ENCODE measurements at regions not wholly inside any gene's neighbourhood (a gene's known extent, or its start where the extent isn't known, plus 50 kb on each side); places are given as distances from the start of the nearest gene placed in this dataset.

GRCh38 chr19:28880735-28881401 lies 332.1 kb downstream of the UQCRFS1 start:
- H4K8ac ChIP-seq (ENCODE audit: low read depth, low read length), result no peak overlapping the region
- no peaks in the 10 kb centered on the region for H3K27me3 ChIP-seq (ENCODE audit: insufficient read depth, low read length, poor library complexity)
- no peak overlapping the region for H4K5ac ChIP-seq (ENCODE audit: low read length)
- H3K9ac ChIP-seq (ENCODE audit: low read length), result no peak overlapping the region
- H2AK5ac ChIP-seq (ENCODE audit: low read length), result no peak overlapping the region
- no CpG with 5 or more reads among the region's 10 CpGs for WGBS (ENCODE audit: extremely low coverage, insufficient coverage, low lambda C conversion rate)
- no peak overlapping the region for H3K4ac ChIP-seq (ENCODE audit: low read depth, low read length)
- no peak overlapping the region for H2BK120ac ChIP-seq (ENCODE audit: low read depth, low read length)
- no peaks in the 10 kb centered on the region for H3K36me3 ChIP-seq (ENCODE audit: control insufficient read depth, insufficient read depth, low read length)
- no peak overlapping the region for H2BK15ac ChIP-seq (replicated peaks; ENCODE audit: low read depth)
- no peak overlapping the region for H3K4me2 ChIP-seq (ENCODE audit: low read length)
- no peaks in the 10 kb centered on the region for H3K4me1 ChIP-seq (ENCODE audit: control insufficient read depth, low read depth, low read length)
- no peak overlapping the region for H3K27ac ChIP-seq (ENCODE audit: low read depth, low read length)
- no peaks in the 10 kb centered on the region for H3K79me2 ChIP-seq (ENCODE audit: control insufficient read depth, insufficient read depth, low read length)
- no peak overlapping the region for H3K56ac ChIP-seq (ENCODE audit: low read length)
- no peak overlapping the region for H3K4me3 ChIP-seq (ENCODE audit: low read length)
- H3K79me1 ChIP-seq (ENCODE audit: low read length), result no peaks in the 10 kb centered on the region
- no peak for DNase-seq
- H2BK5ac ChIP-seq (ENCODE audit: low read length), result no peak overlapping the region
- H3K18ac ChIP-seq (ENCODE audit: low read length), result no peak overlapping the region
- no peak overlapping the region for H3K23ac ChIP-seq (ENCODE audit: low read length)

- Histone ChIP-seq H3K79me1 (ENCODE audit: low read length) (no peaks in the 10 kb centered on the region), H3K4ac (ENCODE audit: low read depth, low read length) (no peak overlapping the region), H2BK5ac (ENCODE audit: low read length) (no peak overlapping the region), H3K4me1 (ENCODE audit: control insufficient read depth, low read depth, low read length) (no peaks in the 10 kb centered on the region), H3K79me2 (ENCODE audit: control insufficient read depth, insufficient read depth, low read length) (no peaks in the 10 kb centered on the region), H3K56ac (ENCODE audit: low read length) (no peak overlapping the region), H2BK15ac (replicated peaks; ENCODE audit: low read depth) (no peak overlapping the region), H4K5ac (ENCODE audit: low read length) (no peak overlapping the region), H3K27ac (ENCODE audit: low read depth, low read length) (no peak overlapping the region), H3K23ac (ENCODE audit: low read length) (no peak overlapping the region), H3K9ac (ENCODE audit: low read length) (no peak overlapping the region), H4K8ac (ENCODE audit: low read depth, low read length) (no peak overlapping the region), H3K27me3 (ENCODE audit: insufficient read depth, low read length, poor library complexity) (no peaks in the 10 kb centered on the region), H2BK120ac (ENCODE audit: low read depth, low read length) (no peak overlapping the region), H3K18ac (ENCODE audit: low read length) (no peak overlapping the region), H3K4me2 (ENCODE audit: low read length) (no peak overlapping the region), H3K4me3 (ENCODE audit: low read length) (no peak overlapping the region), H2AK5ac (ENCODE audit: low read length) (no peak overlapping the region), H3K36me3 (ENCODE audit: control insufficient read depth, insufficient read depth, low read length) (no peaks in the 10 kb centered on the region)
- DNase-seq, result peak; percentile 76
- WGBS (ENCODE audit: extremely low coverage, insufficient coverage, low lambda C conversion rate), result no CpG with 5 or more reads among the region's 11 CpGs
These were observed 333.9 kb downstream of the UQCRFS1 start for GRCh38 chr19:28878862-28879566.

- H2AK5ac ChIP-seq (ENCODE audit: low read length), result no peak overlapping the region
- no peak overlapping the region for H4K8ac ChIP-seq (ENCODE audit: low read depth, low read length)
- DNase-seq, result no peak
- H2BK120ac ChIP-seq (ENCODE audit: low read depth, low read length), result no peak overlapping the region
- no peak overlapping the region for H3K4me3 ChIP-seq (ENCODE audit: low read length)
- no peak overlapping the region for H3K18ac ChIP-seq (ENCODE audit: low read length)
- no CpG with 5 or more reads among the region's 7 CpGs for WGBS (ENCODE audit: extremely low coverage, insufficient coverage, low lambda C conversion rate)
- H2BK5ac ChIP-seq (ENCODE audit: low read length), result no peak overlapping the region
- H3K27ac ChIP-seq (ENCODE audit: low read depth, low read length), result no peak overlapping the region
- H3K4me1 ChIP-seq (ENCODE audit: control insufficient read depth, low read depth, low read length), result no peaks in the 10 kb centered on the region
- no peak overlapping the region for H3K9ac ChIP-seq (ENCODE audit: low read length)
- no peak overlapping the region for H3K56ac ChIP-seq (ENCODE audit: low read length)
- H3K27me3 ChIP-seq (ENCODE audit: insufficient read depth, low read length, poor library complexity), result no peaks in the 10 kb centered on the region
- no peaks in the 10 kb centered on the region for H3K79me2 ChIP-seq (ENCODE audit: control insufficient read depth, insufficient read depth, low read length)
- H3K79me1 ChIP-seq (ENCODE audit: low read length), result no peaks in the 10 kb centered on the region
- H3K23ac ChIP-seq (ENCODE audit: low read length), result no peak overlapping the region
- no peak overlapping the region for H3K4ac ChIP-seq (ENCODE audit: low read depth, low read length)
- no peak overlapping the region for H3K4me2 ChIP-seq (ENCODE audit: low read length)
- H3K36me3 ChIP-seq (ENCODE audit: control insufficient read depth, insufficient read depth, low read length), result no peaks in the 10 kb centered on the region
- H4K5ac ChIP-seq (ENCODE audit: low read length), result no peak overlapping the region
- H2BK15ac ChIP-seq (replicated peaks; ENCODE audit: low read depth), result no peak overlapping the region
These were observed 336.3 kb downstream of the UQCRFS1 start for GRCh38 chr19:28876609-28877123.

GRCh38 chr19:28874742-28875141 lies 338.2 kb downstream of the UQCRFS1 start:
- Histone ChIP-seq H3K56ac (ENCODE audit: low read length) (no peak overlapping the region), H3K23ac (ENCODE audit: low read length) (no peak overlapping the region), H2AK5ac (ENCODE audit: low read length) (no peak overlapping the region), H3K27me3 (ENCODE audit: insufficient read depth, low read length, poor library complexity) (no peaks in the 10 kb centered on the region), H2BK120ac (ENCODE audit: low read depth, low read length) (no peak overlapping the region), H4K5ac (ENCODE audit: low read length) (no peak overlapping the region), H3K4me2 (ENCODE audit: low read length) (no peak overlapping the region), H3K79me1 (ENCODE audit: low read length) (no peaks in the 10 kb centered on the region), H3K79me2 (ENCODE audit: control insufficient read depth, insufficient read depth, low read length) (no peaks in the 10 kb centered on the region), H3K9ac (ENCODE audit: low read length) (no peak overlapping the region), H2BK5ac (ENCODE audit: low read length) (no peak overlapping the region), H3K4ac (ENCODE audit: low read depth, low read length) (no peak overlapping the region), H3K4me3 (ENCODE audit: low read length) (no peak overlapping the region), H3K4me1 (ENCODE audit: control insufficient read depth, low read depth, low read length) (no peaks in the 10 kb centered on the region), H3K27ac (ENCODE audit: low read depth, low read length) (no peak overlapping the region), H3K18ac (ENCODE audit: low read length) (no peak overlapping the region), H2BK15ac (replicated peaks; ENCODE audit: low read depth) (no peak overlapping the region), H3K36me3 (ENCODE audit: control insufficient read depth, insufficient read depth, low read length) (no peaks in the 10 kb centered on the region), H4K8ac (ENCODE audit: low read depth, low read length) (no peak overlapping the region)
- DNase-seq, result no peak
- no CpG with 5 or more reads among the region's 9 CpGs for WGBS (ENCODE audit: extremely low coverage, insufficient coverage, low lambda C conversion rate)

- no peak overlapping the region for H4K5ac ChIP-seq (ENCODE audit: low read length)
- no peak overlapping the region for H2BK120ac ChIP-seq (ENCODE audit: low read depth, low read length)
- H3K56ac ChIP-seq (ENCODE audit: low read length), result no peak overlapping the region
- no peaks in the 10 kb centered on the region for H3K36me3 ChIP-seq (ENCODE audit: control insufficient read depth, insufficient read depth, low read length)
- no peak for DNase-seq
- H3K23ac ChIP-seq (ENCODE audit: low read length), result no peak overlapping the region
- H3K4me2 ChIP-seq (ENCODE audit: low read length), result no peak overlapping the region
- no peak overlapping the region for H4K8ac ChIP-seq (ENCODE audit: low read depth, low read length)
- H3K27me3 ChIP-seq (ENCODE audit: insufficient read depth, low read length, poor library complexity), result no peaks in the 10 kb centered on the region
- H3K79me1 ChIP-seq (ENCODE audit: low read length), result no peaks in the 10 kb centered on the region
- no peak overlapping the region for H3K4me3 ChIP-seq (ENCODE audit: low read length)
- H3K9ac ChIP-seq (ENCODE audit: low read length), result no peak overlapping the region
- H3K4me1 ChIP-seq (ENCODE audit: control insufficient read depth, low read depth, low read length), result no peaks in the 10 kb centered on the region
- WGBS (ENCODE audit: extremely low coverage, insufficient coverage, low lambda C conversion rate), result no CpG with 5 or more reads among the region's 2 CpGs
- no peak overlapping the region for H2AK5ac ChIP-seq (ENCODE audit: low read length)
- no peak overlapping the region for H2BK5ac ChIP-seq (ENCODE audit: low read length)
- H2BK15ac ChIP-seq (replicated peaks; ENCODE audit: low read depth), result no peak overlapping the region
- H3K79me2 ChIP-seq (ENCODE audit: control insufficient read depth, insufficient read depth, low read length), result no peaks in the 10 kb centered on the region
- no peak overlapping the region for H3K27ac ChIP-seq (ENCODE audit: low read depth, low read length)
- no peak overlapping the region for H3K18ac ChIP-seq (ENCODE audit: low read length)
- H3K4ac ChIP-seq (ENCODE audit: low read depth, low read length), result no peak overlapping the region
These were observed 339.6 kb downstream of the UQCRFS1 start for GRCh38 chr19:28873301-28873700.

All from mesendoderm (in vitro differentiated cells).